Right atrium auricular region (tissue), 2 donors: ENCODE measurements at regions not wholly inside any gene's neighbourhood (a gene's known extent, or its start where the extent isn't known, plus 50 kb on each side); places are given as distances from the start of the nearest gene placed in this dataset.

ENCODE experiments used
- DNase-seq: peaks from one replicate; pipeline ENCODE4 v3.0.0-alpha.2; 2019; ENCODE audit warnings: low spot score
- H3K27ac ChIP-seq, 2 donors: fragments of 200-600 bp; sonication (generic); 1 replicate in 1 of 2; 2 replicates in 1 of 2; pipeline ENCODE4 v1.5.1; 2016 to 2019
- H3K27me3 ChIP-seq, 2 donors: fragments of 200-600 bp; sonication (generic); one replicate each; pipeline versions ENCODE4 v1.5.1 to v1.6.0; 2017 to 2019
- H3K36me3 ChIP-seq: fragments of 200-600 bp; sonication (generic); one replicate; pipeline ENCODE4 v1.5.1; 2016
- H3K4me1 ChIP-seq, 2 donors: fragments of 200-600 bp; sonication (generic); one replicate each; pipeline versions ENCODE4 v1.5.1 to v1.6.0; 2017 to 2019
- H3K4me3 ChIP-seq, 2 donors: fragments of 200-600 bp; sonication (generic); 1 replicate in 1 of 2; 2 replicates in 1 of 2; pipeline ENCODE4 v1.5.1; 2017 to 2019; ENCODE audit warnings: mild to moderate bottlenecking in 1 of 2, moderate library complexity in 1 of 2
- H3K9me3 ChIP-seq, 2 donors: fragments of 200-600 bp; sonication (generic); one replicate each; pipeline ENCODE4 v1.5.1; 2019
- CTCF ChIP-seq, 2 donors: fragments of 200-600 bp; sonication (generic); IDR thresholded peaks; one replicate each; pipeline ENCODE4 v1.5.1; 2019; ENCODE audit warnings: antibody characterized with exemption in 2 of 2

- peaks cover 0 to 13% of the 10 kb centered on the region in 2 donors for H3K4me1 ChIP-seq
- no peak for TF ChIP-seq CTCF (IDR thresholded peaks at IDR 0.05)
- no peak for DNase-seq
- no peak overlapping the region for H3K27ac ChIP-seq
- no peak overlapping the region for H3K4me3 ChIP-seq
- no peaks in the 10 kb centered on the region for H3K36me3 ChIP-seq
- H3K9me3 ChIP-seq, result no peaks in the 10 kb centered on the region
- no peaks in the 10 kb centered on the region for H3K27me3 ChIP-seq
Measured at GRCh38 chr2:128510701-128511397, 192.2 kb upstream of the HS6ST1 start.

- H3K27me3 ChIP-seq, result no peaks in the 10 kb centered on the region
- peaks cover 0 to 13% of the 10 kb centered on the region in 2 donors for H3K4me1 ChIP-seq
- no peaks in the 10 kb centered on the region for H3K36me3 ChIP-seq
- no peak for DNase-seq
- TF ChIP-seq CTCF (IDR thresholded peaks at IDR 0.05), result no peak
- H3K9me3 ChIP-seq, result no peaks in the 10 kb centered on the region
- no peak overlapping the region for H3K4me3 ChIP-seq
- no peak overlapping the region for H3K27ac ChIP-seq
Measured at GRCh38 chr2:128511731-128512378, 193.2 kb upstream of the HS6ST1 start.

- DNase-seq, result no peak
- Histone ChIP-seq H3K4me3 (no peak overlapping the region), H3K4me1 (peaks cover 0 to 13% of the 10 kb centered on the region in 2 donors), H3K36me3 (no peaks in the 10 kb centered on the region), H3K27ac (no peak overlapping the region), H3K9me3 (no peaks in the 10 kb centered on the region), H3K27me3 (no peaks in the 10 kb centered on the region)
- no peak for TF ChIP-seq CTCF (IDR thresholded peaks at IDR 0.05)
Measured at GRCh38 chr2:128512379-128513115, 193.9 kb upstream of the HS6ST1 start.

- peaks cover 0 to 13% of the 10 kb centered on the region in 2 donors for H3K4me1 ChIP-seq
- no peak for DNase-seq
- no peaks in the 10 kb centered on the region for H3K9me3 ChIP-seq
- no peaks in the 10 kb centered on the region for H3K36me3 ChIP-seq
- H3K27me3 ChIP-seq, result no peaks in the 10 kb centered on the region
- H3K27ac ChIP-seq, result no peak overlapping the region
- H3K4me3 ChIP-seq, result no peak overlapping the region
- TF ChIP-seq CTCF (IDR thresholded peaks at IDR 0.05), result no peak
Measured at GRCh38 chr2:128513116-128513960, 194.7 kb upstream of the HS6ST1 start.

GRCh38 chr2:128513961-128514283, 195.3 kb upstream of the HS6ST1 start:
- peaks cover 0 to 13% of the 10 kb centered on the region in 2 donors for H3K4me1 ChIP-seq
- no peak overlapping the region for H3K4me3 ChIP-seq
- H3K27me3 ChIP-seq, result no peaks in the 10 kb centered on the region
- TF ChIP-seq CTCF (IDR thresholded peaks at IDR 0.05), result no peak
- H3K36me3 ChIP-seq, result no peaks in the 10 kb centered on the region
- DNase-seq, result peak; percentile 66
- H3K9me3 ChIP-seq, result no peaks in the 10 kb centered on the region
- H3K27ac ChIP-seq, result no peak overlapping the region
